Epithelial cell of esophagus (primary cell): ENCODE measurements at regions not wholly inside any gene's neighbourhood (a gene's known extent, or its start where the extent isn't known, plus 50 kb on each side); places are given as distances from the start of the nearest gene placed in this dataset.

Source experiments
- DNase-seq: peaks from one replicate; pipeline ENCODE4 v3.0.0; 2010; ENCODE audit warnings: low read depth
- H3K4me3 ChIP-seq: 2 replicates; pipeline ENCODE4 v1.5.1; 2011; ENCODE audit warnings: mild to moderate bottlenecking, low read length, control low read depth
- CTCF ChIP-seq: IDR thresholded peaks from 2 replicates; pipeline ENCODE4 v1.5.1; 2011; ENCODE audit warnings: low read depth, mild to moderate bottlenecking, low read length, control low read depth, inconsistent platforms; ENCODE audit not compliant: insufficient read depth; ENCODE audit errors: missing control alignments

GRCh38 chr7:142614116-142614515 lies 135.2 kb upstream of the PRSS1 start:
- no peak overlapping the region for H3K4me3 ChIP-seq
- peak; percentile 6 for DNase-seq
- no peak for TF ChIP-seq CTCF

DNA sequence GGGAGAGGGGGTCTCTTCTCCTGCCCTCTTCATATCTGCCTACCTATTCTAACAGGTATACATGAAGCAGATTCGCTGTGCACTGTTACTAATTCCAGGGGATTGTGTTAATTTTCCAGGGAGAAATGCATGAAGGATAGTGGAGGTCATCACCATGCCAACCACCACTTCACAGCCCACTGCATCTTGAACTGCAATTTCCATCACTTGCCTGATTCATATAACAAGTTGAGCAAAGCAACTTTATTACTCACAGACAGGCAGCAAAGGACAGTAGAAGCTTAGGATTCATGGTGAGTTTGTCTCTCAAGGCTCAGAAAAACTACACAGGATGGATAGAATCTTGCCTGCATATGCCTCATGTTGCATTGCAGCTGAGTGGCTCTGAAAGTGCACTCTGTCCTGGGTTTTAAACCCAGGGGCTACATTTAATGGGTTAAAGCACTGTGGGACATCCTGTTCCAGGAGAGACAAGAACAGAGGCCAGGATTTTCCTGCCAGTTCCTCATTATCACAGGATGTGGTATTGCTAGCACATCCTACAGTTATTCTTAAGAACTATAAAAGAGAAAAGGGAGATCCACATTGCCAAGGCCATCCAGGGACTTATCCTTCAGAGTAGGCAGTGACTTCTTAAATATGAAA lies 136.9 kb upstream of the PRSS1 start:
- TF ChIP-seq CTCF: no peak
- no peak overlapping the region for H3K4me3 ChIP-seq
- no peak for DNase-seq

- H3K4me3 ChIP-seq: no peak overlapping the region
- no peak for TF ChIP-seq CTCF
- no peak for DNase-seq
Measured at GRCh38 chr7:142611566-142612236, 137.6 kb upstream of the PRSS1 start.

DNA sequence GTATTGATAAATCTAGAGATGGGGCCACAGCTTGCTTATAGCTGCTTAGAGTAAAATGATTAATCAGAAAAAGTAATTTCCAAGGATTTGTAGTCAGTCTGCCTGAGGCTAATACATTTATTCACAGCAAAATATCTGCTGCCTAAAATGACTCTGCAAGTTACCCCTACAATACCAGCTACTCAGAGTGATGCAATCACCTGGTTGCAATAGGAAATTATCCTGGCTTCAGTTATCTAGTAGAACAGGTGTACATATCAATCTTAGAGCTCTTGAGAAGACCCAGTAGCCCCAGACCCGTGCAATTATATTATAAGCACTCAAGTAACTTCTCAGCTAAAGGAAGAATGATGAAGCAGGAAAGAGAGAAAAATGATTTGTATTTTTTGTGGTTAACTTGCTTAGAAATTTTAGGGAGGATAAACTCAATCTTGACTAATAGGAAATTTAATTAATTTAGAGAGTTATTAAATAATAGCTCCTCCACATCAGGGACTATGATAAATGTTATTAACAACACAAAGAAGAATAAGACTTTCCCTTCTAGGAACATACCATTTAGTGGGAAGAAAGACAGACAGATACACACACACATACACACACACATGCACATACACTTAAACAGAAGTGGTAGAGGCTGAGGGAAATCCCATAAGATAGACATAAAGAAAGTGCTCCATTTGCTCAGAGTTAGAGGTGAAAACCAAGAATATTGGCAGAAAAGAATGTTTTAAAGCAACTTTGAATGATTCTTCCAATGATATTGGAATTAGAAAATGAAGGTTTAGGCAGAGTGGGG lies 140.4 kb upstream of the PRSS1 start:
- H3K4me3 ChIP-seq: no peak overlapping the region
- no peak for TF ChIP-seq CTCF
- peak; percentile 27 for DNase-seq

DNA sequence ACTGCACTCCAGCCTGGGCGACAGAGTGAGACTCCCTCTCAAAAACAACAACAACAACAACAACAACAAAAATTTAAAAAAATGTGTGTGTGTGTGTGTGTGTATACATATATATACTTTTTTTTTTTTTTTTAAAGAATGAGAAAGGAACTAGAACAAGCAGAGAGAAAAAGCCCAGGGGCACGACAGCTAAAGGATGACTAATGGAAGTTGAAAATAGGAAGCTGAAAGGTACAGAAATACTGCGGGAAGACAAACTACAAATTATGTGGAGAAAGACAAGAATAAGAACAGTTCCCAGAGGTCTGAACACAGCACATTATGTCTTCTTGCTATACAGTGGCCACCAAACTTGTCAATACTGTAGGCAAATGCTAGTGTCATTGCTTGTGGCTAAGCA lies 141.9 kb upstream of the PRSS1 start:
- H3K4me3 ChIP-seq: no peak overlapping the region
- peak; percentile 30 for DNase-seq
- TF ChIP-seq CTCF: no peak

DNA sequence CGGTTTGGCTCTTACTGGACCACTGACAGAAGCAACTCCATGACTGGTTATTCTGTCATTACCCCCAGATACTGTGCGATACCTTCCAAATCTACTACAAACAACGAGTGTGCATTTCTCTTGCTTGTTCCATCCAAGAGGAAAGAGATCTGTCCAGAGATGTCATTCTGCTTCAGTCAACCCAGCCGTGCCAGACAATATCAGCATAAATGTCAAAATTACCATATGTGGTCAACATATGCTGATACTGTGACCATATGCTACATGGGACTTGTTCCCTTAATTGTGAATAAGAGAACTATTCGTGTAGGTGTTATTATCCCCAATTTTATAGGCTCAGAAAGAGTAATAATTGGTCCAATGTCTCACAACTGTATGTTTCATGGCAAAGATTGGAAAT lies 143.2 kb upstream of the PRSS1 start:
- no peak for DNase-seq
- no peak for TF ChIP-seq CTCF
- H3K4me3 ChIP-seq: no peak overlapping the region
